GM18511 (cell line): ENCODE measurements at regions not wholly inside any gene's neighbourhood (a gene's known extent, or its start where the extent isn't known, plus 50 kb on each side); places are given as distances from the start of the nearest gene placed in this dataset.

Source experiments
- ATAC-seq: cut with Tn5 transposase; IDR thresholded peaks from one replicate; pipeline ENCODE4 v1.9.1; 2021; ENCODE audit warnings: mild to moderate bottlenecking, moderate library complexity; ENCODE audit not compliant: unreplicated experiment

DNA sequence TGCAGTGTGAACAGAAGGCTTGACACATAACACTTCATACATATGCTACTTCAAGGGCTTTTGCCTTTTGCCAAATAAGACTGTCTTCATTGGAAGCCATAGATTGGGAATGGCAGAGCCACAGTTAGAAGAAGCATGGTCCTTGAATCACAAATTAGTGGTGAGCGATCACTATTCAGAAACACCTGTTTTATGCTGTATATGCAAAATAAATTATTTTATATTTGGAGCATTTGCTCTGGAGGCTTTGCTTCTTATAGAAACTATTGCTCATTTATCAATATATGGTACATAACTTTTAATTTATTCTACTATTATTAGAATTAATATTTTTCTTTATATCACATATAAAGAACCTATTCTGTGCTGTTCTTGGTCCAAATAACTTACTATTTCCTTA, 270.4 kb upstream of the SPRY2 start:
- ATAC-seq, result no peak

DNA sequence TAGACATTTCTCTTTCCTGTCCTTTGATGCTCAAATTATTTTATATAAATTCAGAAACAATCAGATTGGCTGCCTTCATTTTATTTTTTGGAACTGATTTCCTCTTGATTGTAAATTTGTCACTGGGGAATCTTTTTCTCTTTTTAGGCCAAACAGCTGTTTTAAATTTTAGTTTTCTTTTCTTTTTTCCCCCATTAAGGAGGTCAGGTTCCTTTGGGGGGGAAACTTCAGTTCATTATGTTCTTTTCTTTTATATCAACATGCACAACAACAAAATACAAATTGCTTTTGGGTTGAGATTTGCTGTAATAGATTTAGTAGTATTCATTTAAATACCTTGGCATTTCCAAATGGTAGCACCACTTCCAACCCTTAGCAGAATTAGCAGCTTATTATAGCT, 264.8 kb upstream of the SPRY2 start:
- no peak for ATAC-seq

DNA sequence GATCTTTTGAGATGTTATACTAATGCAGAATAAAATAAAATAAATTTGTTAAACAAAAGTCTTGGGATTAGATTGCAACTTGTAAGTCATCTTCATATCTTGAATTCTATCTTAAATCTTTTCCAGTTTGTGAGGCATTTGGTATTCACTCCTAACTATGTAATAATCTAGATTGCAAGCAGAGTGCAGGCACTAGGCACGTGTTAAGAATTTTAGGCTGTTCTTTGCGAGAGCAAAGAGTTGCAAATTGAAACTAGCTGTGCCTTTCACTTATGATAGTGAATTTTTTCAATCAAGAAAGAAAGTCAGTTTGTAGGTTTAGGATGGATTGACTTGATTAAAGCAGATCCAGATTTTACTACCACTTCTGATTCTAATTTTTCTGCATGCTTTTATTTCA, 264.1 kb upstream of the SPRY2 start:
- ATAC-seq, result no peak

DNA sequence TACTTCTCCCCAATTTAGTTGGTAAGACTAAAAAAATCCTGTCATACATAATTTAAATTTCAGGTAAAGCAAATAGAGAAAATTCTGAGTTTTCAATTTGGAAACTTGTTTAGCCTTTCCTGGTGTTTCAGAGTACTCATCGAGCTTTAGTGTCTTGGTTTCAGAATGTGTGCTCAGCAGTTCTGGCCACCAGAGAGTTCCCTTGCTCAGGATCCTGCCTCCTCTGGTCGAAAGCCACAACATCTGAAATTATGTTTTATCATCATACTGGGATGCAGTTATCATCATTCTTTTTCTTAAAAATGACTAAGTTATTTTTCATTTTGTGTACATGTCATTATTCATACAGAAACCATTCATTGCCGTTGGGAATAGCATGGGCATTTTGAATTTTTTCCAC, 263.2 kb upstream of the SPRY2 start:
- ATAC-seq, result no peak

DNA sequence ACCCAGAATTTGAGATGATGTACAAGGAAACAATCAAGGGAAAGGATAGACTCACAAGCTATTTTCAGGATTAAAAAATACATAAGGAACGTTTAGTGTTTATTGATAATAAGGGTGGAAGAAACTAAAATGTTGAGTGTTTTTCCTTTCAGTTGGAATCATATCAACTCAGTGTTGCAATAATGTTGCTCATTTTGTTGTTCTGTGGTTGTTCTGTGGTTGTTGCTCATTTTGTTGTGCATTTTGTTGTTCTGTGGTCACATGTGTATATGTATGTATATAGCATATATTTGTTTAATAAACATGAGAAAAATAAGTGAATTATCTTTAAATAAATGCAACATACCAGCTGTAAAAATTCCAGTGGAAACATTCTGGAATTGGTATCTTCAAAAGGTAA, 262.4 kb upstream of the SPRY2 start:
- ATAC-seq, result no peak

DNA sequence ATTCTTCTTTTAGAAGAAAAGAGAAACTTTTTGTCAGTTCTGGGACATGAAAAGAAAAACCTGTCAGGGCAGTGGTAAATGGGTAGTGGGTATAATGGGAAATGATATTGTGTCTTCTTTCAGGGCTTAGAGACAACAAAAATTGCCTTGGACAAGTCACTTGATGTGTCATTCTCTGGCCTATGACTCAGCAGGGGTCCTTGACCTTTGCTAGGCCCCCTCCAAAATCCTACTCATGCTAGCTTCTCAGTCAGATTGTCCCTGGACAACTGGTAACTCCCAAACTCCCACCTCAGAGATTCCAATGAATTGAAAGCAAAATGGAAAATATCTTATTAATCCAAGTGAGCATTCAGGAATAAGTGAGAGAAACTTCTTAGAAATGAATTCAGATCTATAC, 258.8 kb upstream of the SPRY2 start:
- ATAC-seq, result no peak

DNA sequence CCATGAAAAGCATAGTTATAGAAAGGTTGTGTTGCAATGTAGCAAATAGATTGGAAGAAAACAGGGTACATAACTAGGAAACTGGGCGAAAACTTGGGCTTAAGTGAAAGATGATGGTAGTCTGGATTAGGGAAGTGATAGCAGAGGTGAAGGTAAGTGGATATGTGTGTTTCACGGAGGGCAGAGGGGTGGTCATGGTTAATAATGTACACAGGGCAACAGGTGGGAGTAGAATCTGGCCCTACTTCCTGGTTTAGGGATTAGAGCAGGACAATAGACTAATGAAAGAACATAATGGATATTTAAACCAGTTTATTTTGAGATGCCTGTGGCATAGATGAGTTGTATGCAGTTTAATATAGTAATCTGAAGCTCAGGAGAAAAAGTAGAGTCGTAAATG, 257.3 kb upstream of the SPRY2 start:
- ATAC-seq, result no peak

DNA sequence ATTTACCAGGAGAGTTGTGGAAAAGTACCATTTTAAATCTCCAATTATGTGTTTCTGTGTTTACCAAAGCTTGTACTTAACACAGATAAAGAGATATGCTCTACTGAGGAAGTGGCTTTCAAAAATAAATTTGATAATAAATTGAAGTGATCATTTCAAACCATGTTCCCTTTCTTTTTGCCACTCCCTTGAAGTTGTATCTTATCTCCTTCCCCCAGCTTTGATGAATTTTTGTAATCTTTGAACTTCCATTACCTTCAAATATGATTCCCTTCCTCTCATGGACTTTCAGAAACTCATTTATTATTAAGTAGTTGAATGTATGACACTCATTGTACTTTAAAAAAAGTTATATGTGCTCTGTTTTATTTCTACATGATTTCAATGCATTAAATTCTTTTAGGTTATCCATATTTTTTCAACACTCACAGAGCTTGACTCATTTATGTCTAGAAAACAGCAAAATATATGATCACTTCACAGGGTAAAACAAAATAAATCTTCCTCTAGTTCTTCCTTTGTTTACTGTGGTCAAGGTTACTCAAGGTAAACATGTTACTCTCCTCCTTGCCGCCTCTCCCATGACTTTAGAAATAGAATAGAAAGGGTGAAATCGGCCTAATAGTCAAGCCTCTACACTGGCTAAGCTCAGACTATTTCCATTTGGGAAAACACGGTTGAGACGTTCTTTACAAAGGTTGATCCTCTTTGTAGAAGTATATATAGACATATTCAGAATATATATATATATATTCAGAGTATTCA, 251.2 kb upstream of the SPRY2 start:
- no peak for ATAC-seq

DNA sequence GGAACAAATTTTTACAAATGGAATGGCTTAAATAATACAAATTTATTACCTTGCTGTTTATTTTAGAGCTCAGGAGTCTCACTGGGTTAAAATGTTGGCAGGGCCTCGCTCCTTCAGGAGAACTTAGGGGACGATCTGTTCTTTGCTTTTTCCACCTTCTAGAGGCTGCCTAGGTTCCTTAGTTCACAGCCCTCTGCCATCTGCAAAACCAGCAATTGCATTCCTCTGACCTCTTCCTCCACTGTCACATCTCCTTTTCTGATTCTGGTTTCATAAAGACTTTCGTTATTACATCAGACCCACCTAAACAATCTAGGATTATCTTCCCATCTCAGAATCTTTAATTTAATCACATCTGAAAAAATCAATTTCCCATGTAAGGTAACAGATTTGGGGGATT, 249.6 kb upstream of the SPRY2 start:
- ATAC-seq, result no peak

DNA sequence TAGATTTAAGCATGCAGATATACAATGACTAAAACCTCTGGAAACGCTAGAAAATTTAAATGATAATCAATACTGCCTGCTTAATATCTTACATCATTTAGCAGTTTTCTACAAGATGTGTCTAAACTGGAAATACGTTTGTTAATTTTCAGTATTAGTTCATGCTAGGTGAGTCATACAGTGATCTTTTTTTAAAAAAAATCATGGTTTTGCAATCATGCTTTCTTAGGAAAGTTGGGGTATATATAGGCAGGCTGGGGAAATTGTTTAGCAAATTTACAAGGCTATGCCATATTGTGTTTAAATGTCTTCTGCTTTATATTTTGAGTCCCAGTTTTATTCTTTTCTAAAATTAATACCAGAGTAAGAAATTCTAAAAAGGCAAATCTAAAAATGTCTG, 245.4 kb upstream of the SPRY2 start:
- no peak for ATAC-seq

DNA sequence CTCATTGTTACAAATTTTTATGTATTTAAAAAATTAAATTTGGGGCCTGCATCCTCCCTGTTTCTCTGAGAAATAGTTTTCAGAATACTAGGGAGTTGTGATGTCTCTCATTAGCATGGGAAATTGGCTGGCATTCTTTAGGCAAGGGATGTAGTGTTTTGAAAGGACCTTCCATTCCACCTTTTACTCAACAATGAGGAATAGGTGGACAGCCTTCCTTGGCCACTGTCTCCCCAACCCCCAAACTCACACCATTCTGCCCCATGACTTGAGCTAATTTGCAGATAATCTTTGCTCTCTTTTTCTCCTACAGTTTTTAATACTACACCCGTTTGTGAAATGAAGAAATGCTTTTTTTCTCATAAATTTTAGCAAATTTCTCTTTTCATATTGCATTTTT, 244.6 kb upstream of the SPRY2 start:
- ATAC-seq, result no peak

DNA sequence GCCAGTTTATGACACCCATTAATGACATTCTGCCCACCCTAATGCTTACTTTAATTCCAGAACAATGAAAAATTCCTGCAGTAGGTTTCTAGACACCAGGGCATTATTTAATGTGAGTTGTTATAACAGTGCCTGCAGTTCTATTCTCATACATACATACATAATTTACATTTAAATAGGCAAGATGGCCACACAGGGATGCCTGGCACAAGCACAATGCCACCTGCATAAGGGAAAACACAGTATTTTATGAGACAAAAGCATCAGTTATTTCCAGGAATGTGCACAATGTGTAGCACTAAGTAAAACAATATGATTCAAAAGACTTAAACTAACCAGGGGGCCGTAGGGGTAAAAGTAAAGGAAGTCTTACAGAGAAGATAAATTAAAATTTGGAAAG, 243.9 kb upstream of the SPRY2 start:
- ATAC-seq, result no peak

DNA sequence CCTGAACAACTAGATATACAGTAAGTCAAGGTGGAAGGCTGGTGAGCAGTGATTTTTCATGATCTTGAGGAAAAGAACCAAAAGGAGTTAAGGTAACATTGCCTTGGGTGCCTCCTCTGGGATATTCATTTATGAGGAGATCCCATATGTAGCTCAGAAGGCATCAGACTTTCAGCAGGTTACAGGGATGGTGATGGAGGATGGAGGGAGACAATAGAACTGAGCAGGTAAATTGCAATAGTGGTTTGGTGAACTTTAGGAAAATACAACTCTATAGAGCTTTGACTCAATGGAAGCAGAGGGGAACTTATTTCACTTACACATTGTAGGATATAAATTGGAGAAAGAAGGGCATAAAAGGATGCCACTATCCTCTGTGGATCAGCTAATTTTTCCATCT, 243.4 kb upstream of the SPRY2 start:
- ATAC-seq, result no peak

DNA sequence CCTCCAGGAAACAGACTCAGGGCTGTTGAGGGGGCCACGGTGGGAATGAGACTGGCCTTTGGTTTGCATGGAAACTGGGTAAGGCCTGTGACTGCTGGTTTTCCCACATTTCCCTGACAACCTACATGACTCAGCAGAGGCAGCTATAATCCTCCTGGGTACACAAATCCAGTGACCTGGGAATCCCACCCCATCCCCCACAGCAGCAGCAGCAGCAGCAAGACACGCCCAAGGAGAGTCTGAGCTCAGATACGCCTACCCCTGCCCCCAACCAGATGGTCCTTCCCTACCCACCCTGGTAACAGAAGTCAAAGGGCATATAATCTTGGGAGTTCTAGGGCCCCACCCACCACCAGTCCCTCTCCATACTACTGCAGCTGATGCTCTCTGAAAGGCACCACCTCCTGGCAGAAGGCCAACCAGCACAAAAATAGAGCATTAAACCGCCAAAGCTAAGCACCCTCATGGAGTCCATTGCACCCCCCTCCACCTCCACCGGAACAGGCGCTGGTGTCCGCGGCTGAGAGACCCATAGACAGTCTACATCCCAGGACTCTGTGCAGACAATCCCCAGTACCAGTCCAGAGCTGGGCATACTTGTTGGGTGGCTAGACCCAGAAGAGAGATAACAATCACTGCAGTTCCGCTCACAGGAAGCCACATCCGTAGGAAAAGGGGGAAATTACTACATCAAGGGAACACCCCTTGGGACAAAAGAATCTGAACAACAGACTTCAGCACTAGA, 237.2 kb upstream of the SPRY2 start:
- ATAC-seq, result no peak

DNA sequence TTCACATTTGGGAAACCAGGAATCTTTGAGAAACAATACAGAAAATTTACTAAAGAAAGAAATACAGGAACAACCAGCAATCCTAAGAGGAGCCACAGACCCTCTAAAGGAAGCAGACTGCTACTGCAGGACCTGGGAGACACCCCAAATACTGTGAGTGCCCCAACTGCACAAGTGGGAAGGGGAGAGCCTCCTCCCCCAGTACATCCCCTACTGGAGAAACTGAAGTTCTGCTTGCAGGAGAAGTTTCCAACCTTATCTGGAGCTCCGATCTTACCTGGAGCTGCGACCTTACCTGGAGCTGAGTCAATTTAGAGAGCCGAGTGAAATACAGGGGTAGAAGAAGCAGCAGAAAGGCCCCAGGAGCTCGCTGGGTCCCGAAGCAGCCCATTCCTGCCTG, 236.4 kb upstream of the SPRY2 start:
- ATAC-seq, result no peak

DNA sequence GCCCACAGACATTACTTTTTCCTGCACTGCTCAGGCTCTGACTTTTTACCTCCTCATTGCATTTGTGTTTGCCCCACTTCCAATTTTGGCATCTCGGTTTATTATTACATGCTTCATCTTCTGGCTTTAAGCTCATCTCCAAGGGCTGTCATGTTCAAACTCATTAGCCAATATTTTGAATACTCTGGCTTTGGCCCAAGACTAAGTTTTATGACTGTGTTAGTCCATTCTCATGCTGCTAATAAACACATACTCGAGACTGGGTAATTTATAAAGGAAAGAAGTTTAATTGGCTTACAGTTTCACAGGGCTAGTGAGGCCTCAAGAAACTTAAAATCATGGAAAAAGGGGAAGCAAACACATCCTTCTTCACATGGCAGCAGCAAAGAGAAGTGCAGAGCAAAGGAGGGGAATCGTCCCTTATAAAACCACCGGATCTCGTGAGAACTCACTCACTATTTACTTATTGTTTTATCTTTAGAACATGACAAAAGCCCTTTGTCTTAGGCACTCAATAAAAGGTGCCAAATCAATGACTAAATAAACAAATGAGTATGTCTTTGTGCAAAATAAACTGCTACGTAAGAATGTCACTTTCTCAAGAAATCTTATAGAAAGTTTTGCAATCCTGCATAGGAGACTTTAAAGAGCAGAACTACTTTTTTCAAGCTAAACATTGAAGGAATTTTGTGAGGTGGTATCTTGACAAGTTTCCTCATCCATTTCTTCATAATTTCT, 233.4 kb upstream of the SPRY2 start:
- ATAC-seq, result no peak

DNA sequence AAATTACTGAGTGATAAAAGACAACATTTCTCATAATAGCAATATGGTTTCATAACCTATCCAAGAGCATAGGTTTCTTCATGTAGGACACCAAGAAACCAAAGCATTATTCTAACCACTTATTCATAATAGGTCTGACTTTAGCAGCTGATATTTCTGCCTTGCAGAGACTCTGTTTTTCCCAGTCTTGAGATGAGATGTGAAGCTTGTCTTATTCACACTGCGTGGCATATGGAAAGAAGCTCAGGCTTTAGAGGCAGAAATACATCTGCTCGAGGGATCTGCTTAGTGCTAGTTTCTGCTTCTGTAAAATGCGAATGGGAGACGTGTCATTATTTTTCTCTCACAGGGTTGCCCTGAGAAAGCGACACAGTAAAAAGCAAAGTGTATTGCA, 232.0 kb upstream of the SPRY2 start:
- no peak for ATAC-seq

DNA sequence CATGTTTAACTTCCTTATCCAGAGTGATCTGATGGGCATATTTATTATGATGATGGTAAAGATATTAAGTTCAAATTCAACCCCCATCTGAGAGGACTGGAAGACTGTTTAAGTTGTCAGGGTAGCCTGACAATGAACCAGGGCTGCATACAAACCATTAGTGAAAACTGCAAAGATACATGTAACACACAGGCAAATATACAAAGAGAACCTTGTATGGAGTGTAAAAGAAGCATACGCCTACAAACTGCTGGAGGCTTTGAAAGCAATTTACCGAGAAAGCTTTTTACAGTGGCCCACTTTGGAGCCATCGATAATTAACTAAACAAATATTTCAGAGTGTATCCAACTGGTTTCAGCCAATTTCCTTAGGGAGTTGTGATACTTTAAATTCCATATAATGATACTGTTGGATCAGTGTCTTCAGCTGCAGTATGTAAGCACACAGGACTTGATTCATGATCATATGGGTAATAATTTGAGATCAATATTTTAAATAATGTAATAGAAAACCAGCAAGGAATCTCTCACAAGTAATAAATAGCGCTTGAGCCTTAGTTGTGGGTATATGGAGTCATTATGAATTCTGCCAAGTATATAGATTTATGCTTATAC, 231.5 kb upstream of the SPRY2 start:
- ATAC-seq, result no peak

DNA sequence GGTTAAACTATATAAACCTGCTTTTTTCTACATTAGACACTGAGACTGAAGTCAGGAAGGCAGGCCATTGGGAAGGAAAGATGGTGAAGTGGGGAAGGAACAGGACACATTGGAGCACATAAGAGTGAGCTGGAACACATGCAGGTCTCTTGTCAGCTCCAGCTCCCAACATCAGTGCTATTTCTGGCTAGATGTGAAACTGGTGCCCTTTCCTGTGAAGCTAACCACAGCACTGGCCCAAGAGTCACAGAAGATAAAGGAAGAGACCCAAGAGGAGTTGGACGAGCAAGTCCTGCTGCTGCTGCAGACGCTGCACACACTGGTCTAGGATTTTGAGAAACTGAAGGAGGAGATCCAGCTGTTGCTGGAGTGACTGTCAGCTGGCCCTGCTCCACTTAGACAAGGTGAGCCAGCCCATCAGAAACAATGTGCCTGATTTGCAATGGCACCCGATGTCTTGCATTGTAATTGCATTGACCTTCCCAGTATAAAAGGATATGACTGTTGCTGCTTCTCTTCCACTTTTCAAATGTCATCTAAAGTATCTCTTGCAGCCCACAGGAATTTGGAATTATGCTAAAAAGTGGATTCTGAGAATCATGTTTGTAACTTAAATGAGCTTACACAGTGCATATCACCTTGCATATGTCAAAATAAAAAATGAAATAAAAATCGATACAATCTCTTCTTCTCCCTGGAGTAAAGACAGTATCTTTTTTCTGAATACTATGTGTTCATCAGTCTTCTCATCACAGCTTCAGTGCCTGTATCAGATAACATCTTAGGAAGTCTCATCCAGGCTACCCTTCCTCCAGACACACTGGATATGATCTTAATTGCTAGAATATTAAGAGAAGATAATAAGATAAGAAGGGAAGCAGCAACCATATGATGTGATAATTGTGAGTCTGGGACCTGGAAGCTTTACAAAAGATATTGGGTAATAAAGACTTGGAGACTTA, 230.7 kb upstream of the SPRY2 start:
- no peak for ATAC-seq

DNA sequence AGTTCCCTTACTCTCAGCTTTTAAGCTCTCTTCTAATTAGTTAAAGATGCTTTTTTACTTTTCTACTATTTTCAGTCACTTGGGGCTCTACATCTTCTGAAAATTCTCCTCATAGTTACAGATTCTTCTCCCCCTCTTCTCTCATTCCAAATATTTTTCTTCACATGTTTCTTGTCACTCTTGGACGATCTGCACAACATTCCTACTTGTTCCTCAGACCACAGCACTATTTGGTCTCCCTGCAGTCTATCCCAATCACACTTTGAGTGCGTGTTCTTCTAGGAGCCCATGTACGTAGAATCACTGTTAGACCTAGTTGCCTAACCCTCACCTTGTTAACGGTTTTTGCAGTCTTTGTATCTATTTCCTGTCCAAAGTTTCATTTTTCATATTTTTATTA, 222.5 kb upstream of the SPRY2 start:
- no peak for ATAC-seq
